HL-60/S4 treated with retinoic acid at 250 ng/mL for 4 days and 3 days (cell line): ENCODE measurements at regions not wholly inside any gene's neighbourhood (a gene's known extent, or its start where the extent isn't known, plus 50 kb on each side); places are given as distances from the start of the nearest gene placed in this dataset.

Source experiments
- in situ Hi-C: fragments of 300-500 bp; cut with MboI; formaldehyde crosslinking; loops from 2 replicates; pipeline ENCODE4 v1.7.0; 2022; ENCODE audit warnings: low sequenced_read_pairs

GRCh38 chr9:115362101-115362500 lies 244.1 kb upstream of the TNC start:
- in situ Hi-C loops: no loop called here

GRCh38 chr9:115362640-115363039 lies 244.7 kb upstream of the TNC start:
- in situ Hi-C loops: no loop called here

GRCh38 chr9:115364991-115365390 lies 247.0 kb upstream of the TNC start:
- in situ Hi-C loops: no loop called here

- in situ Hi-C loops: no loop called here
These were observed 249.4 kb upstream of the TNC start for GRCh38 chr9:115367321-115367720.

GRCh38 chr9:115367780-115368525 lies 250.0 kb upstream of the TNC start:
- in situ Hi-C loops: no loop called here

GRCh38 chr9:115369322-115369957 lies 251.5 kb upstream of the TNC start:
- in situ Hi-C loops: no loop called here

GRCh38 chr9:115373000-115373709 lies 255.2 kb upstream of the TNC start:
- in situ Hi-C loops: no loop called here

- in situ Hi-C loops: no loop called here
These were observed 255.7 kb upstream of the TNC start for GRCh38 chr9:115373710-115374045.

- in situ Hi-C loops: no loop called here
These were observed 256.8 kb upstream of the TNC start for GRCh38 chr9:115374724-115375268.

- in situ Hi-C loops: no loop called here
These were observed 260.3 kb upstream of the TNC start for GRCh38 chr9:115378241-115378640.

- in situ Hi-C loops: no loop called here
These were observed 260.8 kb upstream of the TNC start for GRCh38 chr9:115378758-115379157.

- in situ Hi-C loops: no loop called here
These were observed 261.8 kb upstream of the TNC start for GRCh38 chr9:115379719-115380118.

GRCh38 chr9:115382865-115383264 lies 264.9 kb upstream of the TNC start:
- in situ Hi-C loops: no loop called here

- in situ Hi-C loops: no loop called here
These were observed 267.6 kb upstream of the TNC start for GRCh38 chr9:115385383-115386122.

- in situ Hi-C loops: no loop called here
These were observed 269.2 kb upstream of the TNC start for GRCh38 chr9:115386963-115387770.

- in situ Hi-C loops: no loop called here
These were observed 273.3 kb upstream of the TNC start for GRCh38 chr9:115391168-115391825.

GRCh38 chr9:115393976-115394775 lies 276.2 kb upstream of the TNC start:
- in situ Hi-C loops: no loop called here

- in situ Hi-C loops: no loop called here
These were observed 277.6 kb upstream of the TNC start for GRCh38 chr9:115395511-115396021.

GRCh38 chr9:115396071-115396529 lies 278.1 kb upstream of the TNC start:
- in situ Hi-C loops: no loop called here
